ENCODE measurements at regions not wholly inside any gene's neighbourhood (a gene's known extent, or its start where the extent isn't known, plus 50 kb on each side); places are given as distances from the start of the nearest gene placed in this dataset.

DNA sequence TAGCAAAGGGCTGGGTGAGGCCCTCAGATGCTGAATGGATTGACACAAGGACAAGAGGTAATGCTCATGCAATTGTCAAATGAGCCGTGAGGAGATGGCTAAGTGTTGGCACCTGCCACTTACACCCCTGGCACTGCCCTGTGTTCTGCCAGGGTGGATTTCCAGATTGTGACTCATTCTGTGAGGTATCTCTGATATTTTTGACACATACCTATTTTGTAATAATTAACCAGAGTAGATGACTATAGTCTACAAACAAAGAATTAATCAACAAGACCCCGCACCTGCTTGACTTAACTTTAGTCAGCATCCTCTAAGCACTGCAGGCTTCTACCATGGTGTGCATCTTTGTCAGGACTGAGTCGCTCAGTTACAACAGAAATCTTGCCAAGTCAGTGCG is 200.8 kb downstream of the DIRAS2 start:
- TF ChIP-seq ZNF274 (IDR thresholded peaks at IDR 0.05; ENCODE audit: low read depth, low read length), result no peak

GRCh38 chr9:90442723-90443122 is 199.9 kb downstream of the DIRAS2 start:
- no peak for TF ChIP-seq ZNF274 (IDR thresholded peaks at IDR 0.05; ENCODE audit: low read depth, low read length)
- H3K4me3 ChIP-seq (ENCODE audit: low read length), result no peak overlapping the region

More for the DNA sequence above, 200.8 kb downstream of the DIRAS2 start:
- H3K4me3 ChIP-seq (ENCODE audit: low read length), result no peak overlapping the region

DNA sequence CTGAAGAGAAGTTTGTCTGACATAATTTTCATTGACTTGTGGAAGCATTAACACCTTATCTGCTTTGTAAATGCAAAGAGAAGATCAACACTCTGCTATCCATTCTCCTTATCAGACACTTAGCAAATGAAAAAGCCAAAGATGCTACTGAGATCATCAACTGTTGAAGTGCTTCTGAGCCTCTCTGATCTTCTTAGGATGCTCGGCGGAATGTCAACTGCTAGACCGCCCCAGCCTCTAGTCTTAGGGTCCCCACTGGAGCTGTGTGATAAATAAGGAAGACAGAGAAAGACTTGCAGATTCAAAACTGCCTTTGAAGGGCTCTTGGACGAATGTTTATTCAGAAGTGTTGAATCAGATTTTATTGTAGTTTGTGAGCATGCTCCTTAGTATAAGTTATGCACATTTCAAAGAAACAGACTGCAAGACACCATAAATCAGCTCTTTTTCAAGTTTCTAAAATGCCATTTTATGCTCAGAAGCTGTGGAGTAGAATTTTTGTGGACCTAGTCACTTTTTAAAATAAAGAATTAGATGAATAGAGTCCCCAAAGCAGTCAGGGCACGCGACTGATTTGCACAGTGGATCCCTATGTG is 197.9 kb downstream of the DIRAS2 start:
- no peak for TF ChIP-seq ZNF274 (IDR thresholded peaks at IDR 0.05; ENCODE audit: low read depth, low read length)
- H3K4me3 ChIP-seq (ENCODE audit: low read length), result no peak overlapping the region

- TF ChIP-seq ZNF274 (IDR thresholded peaks at IDR 0.05; ENCODE audit: low read depth, low read length), result no peak
- no peak overlapping the region for H3K4me3 ChIP-seq (ENCODE audit: low read length)
Measured at GRCh38 chr9:90445391-90445790, 197.2 kb downstream of the DIRAS2 start.

- no peak overlapping the region for H3K4me3 ChIP-seq (ENCODE audit: low read length)
- no peak for TF ChIP-seq ZNF274 (IDR thresholded peaks at IDR 0.05; ENCODE audit: low read depth, low read length)
Measured at GRCh38 chr9:90446200-90446948, 196.2 kb downstream of the DIRAS2 start.

GRCh38 chr9:90447773-90448172 is 194.9 kb downstream of the DIRAS2 start:
- no peak overlapping the region for H3K4me3 ChIP-seq (ENCODE audit: low read length)
- TF ChIP-seq ZNF274 (IDR thresholded peaks at IDR 0.05; ENCODE audit: low read depth, low read length), result no peak

GRCh38 chr9:90449213-90449925 is 193.3 kb downstream of the DIRAS2 start:
- no peak for TF ChIP-seq ZNF274 (IDR thresholded peaks at IDR 0.05; ENCODE audit: low read depth, low read length)
- no peak overlapping the region for H3K4me3 ChIP-seq (ENCODE audit: low read length)

DNA sequence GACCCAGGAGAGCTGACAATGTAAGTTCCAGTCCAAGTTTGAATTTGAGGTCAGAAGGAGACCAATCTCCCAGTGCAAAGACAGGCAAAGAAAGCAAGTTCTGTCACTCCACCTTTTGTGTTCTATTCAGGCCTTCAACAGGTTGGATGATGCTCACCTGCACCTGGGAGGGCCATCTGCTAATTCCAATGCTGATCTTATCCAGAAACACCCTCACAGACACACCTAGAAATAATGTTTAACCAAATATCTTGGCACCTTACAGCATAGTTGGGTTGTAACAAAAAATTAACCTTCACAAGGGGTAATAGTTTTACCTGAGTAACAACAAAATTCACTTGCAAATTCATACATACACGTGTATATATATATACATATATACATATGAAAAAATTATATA is 190.8 kb downstream of the DIRAS2 start:
- no peak for TF ChIP-seq ZNF274 (IDR thresholded peaks at IDR 0.05; ENCODE audit: low read depth, low read length)

DNA sequence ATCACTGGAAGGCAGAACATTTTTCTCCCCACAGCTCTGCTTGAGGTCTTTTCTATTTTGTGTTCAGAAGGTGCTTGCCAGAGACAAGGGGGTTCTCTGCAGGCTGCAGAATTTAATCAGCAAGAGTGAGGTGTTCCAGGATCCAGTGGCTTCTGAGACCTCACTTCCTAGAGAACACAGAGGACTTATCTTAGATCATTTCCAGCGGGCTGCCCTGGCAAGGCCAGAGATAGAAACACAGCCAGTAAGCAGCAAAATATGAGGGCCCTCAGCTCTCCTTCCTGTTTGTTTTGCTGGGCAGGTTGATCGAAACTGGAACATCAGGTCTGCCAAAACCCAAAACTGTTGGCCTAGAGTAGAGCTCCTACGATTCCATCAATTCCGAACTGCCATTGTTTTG is 187.3 kb downstream of the DIRAS2 start:
- H3K4me3 ChIP-seq (ENCODE audit: low read length), result no peak overlapping the region
- no peak for TF ChIP-seq ZNF274 (IDR thresholded peaks at IDR 0.05; ENCODE audit: low read depth, low read length)

More for the DNA sequence above, 190.8 kb downstream of the DIRAS2 start:
- H3K4me3 ChIP-seq (ENCODE audit: low read length), result no peak overlapping the region

DNA sequence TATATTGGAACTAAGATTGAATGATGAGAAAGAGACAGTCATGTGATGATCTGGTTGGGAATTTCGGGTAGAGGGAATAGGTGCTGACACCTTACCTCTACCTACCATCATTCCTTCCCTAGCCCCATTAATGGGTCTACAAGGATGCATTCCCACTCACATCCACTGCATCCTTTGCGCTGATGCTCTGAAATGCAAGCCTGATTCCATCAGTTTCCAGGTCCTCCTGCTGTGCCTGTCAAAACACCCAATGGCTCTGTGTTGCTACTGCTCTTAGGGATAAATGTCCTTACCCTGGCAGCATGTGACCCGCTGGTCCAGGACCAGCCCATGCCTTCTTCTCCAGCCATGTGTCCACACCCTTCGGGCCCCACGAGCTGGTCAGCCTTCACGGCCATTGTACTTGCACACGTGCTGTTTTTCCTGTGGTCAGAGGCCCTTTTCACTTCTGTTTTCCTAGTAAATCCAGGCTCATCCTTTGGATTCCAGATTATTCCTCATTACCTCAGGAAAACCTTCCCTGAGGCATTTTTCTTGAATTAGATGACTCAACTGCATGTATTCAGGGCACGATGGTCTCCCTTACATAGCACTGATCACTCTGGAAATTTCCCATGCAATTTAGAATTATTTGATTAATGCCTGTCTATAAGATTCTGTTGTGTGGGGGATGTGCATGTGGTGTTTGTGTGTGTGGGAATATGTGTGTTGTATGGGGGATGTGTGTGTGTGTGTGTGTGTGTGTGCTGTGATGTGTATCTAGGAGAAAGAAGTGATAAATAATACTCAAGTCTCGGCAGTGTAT is 185.0 kb downstream of the DIRAS2 start:
- TF ChIP-seq ZNF274 (IDR thresholded peaks at IDR 0.05; ENCODE audit: low read depth, low read length), result no peak

DNA sequence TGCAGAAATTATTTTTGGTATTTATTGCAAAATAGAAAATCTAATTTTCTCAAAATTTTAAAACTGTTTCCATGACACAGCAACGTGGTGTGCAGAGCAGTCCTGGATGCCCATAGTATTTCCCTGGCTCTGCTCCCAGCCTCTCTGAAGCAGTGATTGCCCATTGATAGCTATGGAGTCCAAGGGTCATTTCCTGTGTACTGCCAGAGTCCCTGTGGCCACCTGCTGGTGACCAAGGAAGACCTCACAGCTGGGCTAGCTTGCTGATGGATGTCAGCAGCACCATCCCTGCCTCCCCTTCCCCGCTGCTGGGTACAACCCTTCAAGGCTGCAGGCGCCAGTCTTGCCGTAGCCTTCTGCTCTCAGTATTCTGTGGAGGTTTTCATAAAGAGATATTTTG is 184.1 kb downstream of the DIRAS2 start:
- TF ChIP-seq ZNF274 (IDR thresholded peaks at IDR 0.05; ENCODE audit: low read depth, low read length), result no peak
- no peak overlapping the region for H3K4me3 ChIP-seq (ENCODE audit: low read length)

More for the DNA sequence above, 185.0 kb downstream of the DIRAS2 start:
- no peak overlapping the region for H3K4me3 ChIP-seq (ENCODE audit: low read length)

DNA sequence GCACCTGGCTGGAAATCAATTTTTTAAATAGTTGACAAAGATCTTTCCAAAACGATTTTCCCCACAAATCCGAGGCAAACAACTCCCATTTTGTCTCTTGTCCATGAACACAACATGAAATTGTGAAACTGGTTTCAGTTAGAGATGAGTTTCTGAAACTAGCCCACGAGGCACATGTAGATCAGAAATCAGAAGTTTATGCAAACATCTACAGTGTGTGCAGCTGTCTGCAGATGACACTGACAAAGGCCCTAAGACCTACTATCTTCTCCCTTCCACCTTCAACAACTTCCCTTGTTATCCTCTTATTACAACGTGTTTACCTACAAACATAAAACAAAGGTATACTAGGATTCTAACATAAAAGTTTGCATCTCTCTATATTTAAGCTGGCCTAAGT is 183.3 kb downstream of the DIRAS2 start:
- TF ChIP-seq ZNF274 (IDR thresholded peaks at IDR 0.05; ENCODE audit: low read depth, low read length), result no peak
- H3K4me3 ChIP-seq (ENCODE audit: low read length), result no peak overlapping the region

- TF ChIP-seq ZNF274 (IDR thresholded peaks at IDR 0.05; ENCODE audit: low read depth, low read length), result no peak
- H3K4me3 ChIP-seq (ENCODE audit: low read length), result no peak overlapping the region
Measured at GRCh38 chr9:90460220-90460619, 182.4 kb downstream of the DIRAS2 start.

DNA sequence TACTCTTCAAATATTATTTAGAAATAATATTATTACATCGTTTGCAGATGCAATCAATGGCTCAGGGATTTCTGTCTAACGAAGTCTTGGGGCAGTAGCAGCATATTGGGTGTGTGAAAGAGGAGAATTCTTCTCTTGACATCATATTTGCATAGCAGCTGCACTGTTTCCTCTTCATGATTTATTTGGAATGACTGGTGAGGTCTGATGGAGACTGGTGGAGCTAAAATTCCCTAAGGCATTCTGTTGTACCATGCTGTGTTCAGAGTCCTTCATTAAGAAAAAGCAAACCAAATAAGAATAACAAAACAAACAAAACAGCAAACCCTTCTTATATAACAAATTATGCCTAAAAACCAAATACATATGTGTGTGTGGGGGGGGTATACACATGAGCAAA is 177.6 kb downstream of the DIRAS2 start:
- no peak overlapping the region for H3K4me3 ChIP-seq (ENCODE audit: low read length)
- no peak for TF ChIP-seq ZNF274 (IDR thresholded peaks at IDR 0.05; ENCODE audit: low read depth, low read length)

Measured in GM08714 (cell line).